Astrocyte of the cerebellum (primary cell): ENCODE measurements at regions not wholly inside any gene's neighbourhood (a gene's known extent, or its start where the extent isn't known, plus 50 kb on each side); places are given as distances from the start of the nearest gene placed in this dataset.

Source experiments
- DNase-seq: peaks from one replicate; pipeline ENCODE4 v3.0.0-alpha.2; 2011; ENCODE audit warnings: low read depth
- H3K4me3 ChIP-seq: 2 replicates; pipeline ENCODE4 v1.5.1; 2011; ENCODE audit warnings: mild to moderate bottlenecking, low read depth, low read length, moderate library complexity
- CTCF ChIP-seq: IDR thresholded peaks from 2 replicates; pipeline ENCODE4 v1.5.1; 2012; ENCODE audit warnings: low read length, low read depth, moderate library complexity, mild to moderate bottlenecking; ENCODE audit errors: missing control alignments
- in situ Hi-C: cut with HindIII; loops from 2 replicates; pipeline ENCODE4 v1.10.0; 2017; ENCODE audit warnings: low sequenced_read_pairs

- no peak for TF ChIP-seq CTCF
- in situ Hi-C loops: no loop called here
- H3K4me3 ChIP-seq: no peak overlapping the region
These were observed 68.7 kb upstream of the IRX3 start for GRCh38 chr16:54355251-54355650.

GRCh38 chr16:54353097-54353496 is 66.5 kb upstream of the IRX3 start:
- in situ Hi-C loops: no loop called here
- TF ChIP-seq CTCF: no peak
- DNase-seq: no peak
- no peak overlapping the region for H3K4me3 ChIP-seq

More at GRCh38 chr16:54355251-54355650, 68.7 kb upstream of the IRX3 start:
- peak; percentile 94 for DNase-seq

- no peak overlapping the region for H3K4me3 ChIP-seq
- in situ Hi-C loops: no loop called here
- no peak for DNase-seq
- no peak for TF ChIP-seq CTCF
These were observed 64.6 kb upstream of the IRX3 start for GRCh38 chr16:54351171-54351570.

GRCh38 chr16:54347961-54348360 is 61.4 kb upstream of the IRX3 start:
- no peak for TF ChIP-seq CTCF
- H3K4me3 ChIP-seq: no peak overlapping the region
- in situ Hi-C loops: no loop called here
- no peak for DNase-seq

- TF ChIP-seq CTCF: no peak
- DNase-seq: no peak
- H3K4me3 ChIP-seq: no peak overlapping the region
- in situ Hi-C loops: no loop called here
These were observed 59.5 kb upstream of the IRX3 start for GRCh38 chr16:54346041-54346440.

GRCh38 chr16:54344646-54345630 is 58.4 kb upstream of the IRX3 start:
- H3K4me3 ChIP-seq: no peak overlapping the region
- no peak for TF ChIP-seq CTCF
- DNase-seq: no peak
- in situ Hi-C loops: no loop called here
